ENCODE measurements at regions not wholly inside any gene's neighbourhood (a gene's known extent, or its start where the extent isn't known, plus 50 kb on each side); places are given as distances from the start of the nearest gene placed in this dataset.

DNA sequence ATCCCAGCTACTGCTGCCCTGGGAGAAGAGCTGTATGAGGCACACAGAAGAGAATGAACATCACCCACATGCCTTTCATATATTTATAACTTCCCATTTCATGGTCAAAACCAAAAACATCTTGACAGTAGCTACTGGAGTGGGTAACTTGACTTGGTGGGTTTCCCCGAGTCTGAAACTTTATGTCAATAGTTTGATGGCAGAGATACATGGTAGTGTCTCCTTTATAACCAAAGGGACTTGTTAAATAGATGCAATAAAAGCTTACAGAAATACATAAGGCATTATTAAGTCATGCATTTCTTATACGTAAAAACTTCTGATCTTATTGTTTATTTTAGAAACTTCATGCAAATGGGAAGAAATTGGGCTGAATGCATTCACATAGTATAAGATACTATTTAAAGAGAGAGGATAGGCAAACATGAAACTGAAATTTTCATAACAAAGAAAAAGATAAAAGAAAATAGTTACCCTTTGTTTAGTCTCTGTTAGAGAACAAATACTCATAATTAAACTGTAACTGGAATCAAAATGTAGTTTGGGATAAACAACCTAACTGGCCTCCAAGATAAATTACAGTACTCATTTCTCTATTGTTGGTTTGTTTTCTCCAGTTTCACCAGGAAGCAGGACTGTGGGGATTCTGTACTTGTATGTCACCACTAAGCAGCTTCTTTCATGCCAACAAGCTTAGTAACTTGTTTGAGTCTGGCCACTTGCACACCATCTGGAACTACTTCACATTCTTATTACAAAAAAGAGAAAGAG is 459.3 kb upstream of the MEF2C start:
- TF ChIP-seq, protein P1, sequence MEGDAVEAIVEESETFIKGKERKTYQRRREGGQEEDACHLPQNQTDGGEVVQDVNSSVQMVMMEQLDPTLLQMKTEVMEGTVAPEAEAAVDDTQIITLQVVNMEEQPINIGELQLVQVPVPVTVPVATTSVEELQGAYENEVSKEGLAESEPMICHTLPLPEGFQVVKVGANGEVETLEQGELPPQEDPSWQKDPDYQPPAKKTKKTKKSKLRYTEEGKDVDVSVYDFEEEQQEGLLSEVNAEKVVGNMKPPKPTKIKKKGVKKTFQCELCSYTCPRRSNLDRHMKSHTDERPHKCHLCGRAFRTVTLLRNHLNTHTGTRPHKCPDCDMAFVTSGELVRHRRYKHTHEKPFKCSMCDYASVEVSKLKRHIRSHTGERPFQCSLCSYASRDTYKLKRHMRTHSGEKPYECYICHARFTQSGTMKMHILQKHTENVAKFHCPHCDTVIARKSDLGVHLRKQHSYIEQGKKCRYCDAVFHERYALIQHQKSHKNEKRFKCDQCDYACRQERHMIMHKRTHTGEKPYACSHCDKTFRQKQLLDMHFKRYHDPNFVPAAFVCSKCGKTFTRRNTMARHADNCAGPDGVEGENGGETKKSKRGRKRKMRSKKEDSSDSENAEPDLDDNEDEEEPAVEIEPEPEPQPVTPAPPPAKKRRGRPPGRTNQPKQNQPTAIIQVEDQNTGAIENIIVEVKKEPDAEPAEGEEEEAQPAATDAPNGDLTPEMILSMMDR (IDR thresholded peaks at IDR 0.05; ENCODE audit: insufficient read depth, low read depth, low read length): no peak
- DNase-seq (ENCODE audit: low read depth): peak; percentile 72
- Histone ChIP-seq H3K36me3 (ENCODE audit: control insufficient read depth, insufficient read depth, low read length) (no peaks in the 10 kb centered on the region), H3K4me3 (ENCODE audit: low read depth, low read length) (no peak overlapping the region), H3K27me3 (ENCODE audit: control insufficient read depth, insufficient read depth, low read length) (no peaks in the 10 kb centered on the region)
- ChIA-PET CTCF (interaction anchor here (0.6 kb wide), 1 partner anchor 111 kb away, joined by 3 read pairs; no protein-coding TSS in a partner anchor), POLR2A (interaction anchor here (0.5 kb wide), 1 partner anchor 400 kb away, joined by 4 read pairs; no protein-coding TSS in a partner anchor)

DNA sequence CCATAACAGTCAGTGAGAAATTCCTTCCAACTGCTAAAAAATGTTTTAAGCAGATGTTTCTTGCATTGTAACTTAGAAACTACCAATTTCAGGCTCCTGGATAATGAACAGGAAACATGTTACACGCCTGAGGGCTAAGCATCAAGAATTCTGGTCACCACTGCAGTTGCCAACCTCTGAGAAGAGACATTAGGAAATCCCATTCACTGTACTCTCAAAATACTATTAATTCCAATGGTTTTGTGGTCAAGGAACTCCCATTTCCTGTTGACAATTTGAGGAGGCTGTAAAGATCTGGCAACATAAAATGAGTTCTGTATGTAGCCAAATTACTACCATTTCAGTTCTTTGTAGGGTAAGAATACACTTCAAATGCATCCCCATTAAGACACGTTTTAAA is 456.0 kb upstream of the MEF2C start:
- POLR2A ChIA-PET: no interaction called here
- no peaks in the 10 kb centered on the region for H3K27me3 ChIP-seq (ENCODE audit: control insufficient read depth, insufficient read depth, low read length)
- CTCF ChIA-PET: no interaction called here

GRCh38 chr5:89336111-89336510 is 453.1 kb upstream of the MEF2C start:
- no peak overlapping the region for H3K4me3 ChIP-seq (ENCODE audit: low read depth, low read length)
- no peaks in the 10 kb centered on the region for H3K27me3 ChIP-seq (ENCODE audit: control insufficient read depth, insufficient read depth, low read length)
- no peaks in the 10 kb centered on the region for H3K36me3 ChIP-seq (ENCODE audit: control insufficient read depth, insufficient read depth, low read length)
- CTCF ChIA-PET: interaction anchor here (0.6 kb wide), 1 partner anchor 606 kb away, joined by 3 read pairs; no protein-coding TSS in a partner anchor
- DNase-seq (ENCODE audit: low read depth): no peak
- POLR2A ChIA-PET: no interaction called here
- TF ChIP-seq, protein P1 (IDR thresholded peaks at IDR 0.05; ENCODE audit: insufficient read depth, low read depth, low read length): no peak

More for the DNA sequence above, 456.0 kb upstream of the MEF2C start:
- peak; percentile 87 for DNase-seq (ENCODE audit: low read depth)
- Histone ChIP-seq H3K4me3 (ENCODE audit: low read depth, low read length) (no peak overlapping the region), H3K36me3 (ENCODE audit: control insufficient read depth, insufficient read depth, low read length) (no peaks in the 10 kb centered on the region)
- TF ChIP-seq, protein P1 (IDR thresholded peaks at IDR 0.05; ENCODE audit: insufficient read depth, low read depth, low read length): no peak

DNA sequence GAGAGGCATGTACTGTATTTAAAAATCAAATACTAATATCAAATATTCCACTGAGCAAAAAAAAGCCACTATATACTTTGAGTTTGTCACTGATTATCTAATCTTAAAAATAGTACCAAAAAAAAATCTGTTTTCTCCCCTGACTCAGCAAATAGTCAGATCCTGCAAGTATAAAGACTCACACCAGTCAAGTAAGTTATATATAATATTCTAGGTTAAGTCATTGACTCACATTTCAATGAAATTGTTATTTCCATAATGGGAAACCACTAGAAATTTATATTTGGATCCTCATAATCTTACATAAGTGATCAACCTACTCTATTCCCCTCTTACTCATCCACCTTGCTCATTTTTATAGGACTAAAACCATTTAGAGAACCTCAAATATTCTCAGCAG is 447.2 kb upstream of the MEF2C start:
- Histone ChIP-seq H3K36me3 (ENCODE audit: control insufficient read depth, insufficient read depth, low read length) (no peaks in the 10 kb centered on the region), H3K27me3 (ENCODE audit: control insufficient read depth, insufficient read depth, low read length) (no peaks in the 10 kb centered on the region), H3K4me3 (ENCODE audit: low read depth, low read length) (no peak overlapping the region)
- no peak for DNase-seq (ENCODE audit: low read depth)
- ChIA-PET POLR2A (no interaction called here), CTCF (no interaction called here)
- TF ChIP-seq, protein P1 (IDR thresholded peaks at IDR 0.05; ENCODE audit: insufficient read depth, low read depth, low read length): no peak

GRCh38 chr5:89327608-89328007 is 444.6 kb upstream of the MEF2C start:
- no peak for DNase-seq (ENCODE audit: low read depth)
- TF ChIP-seq, protein P1 (IDR thresholded peaks at IDR 0.05; ENCODE audit: insufficient read depth, low read depth, low read length): no peak
- Histone ChIP-seq H3K36me3 (ENCODE audit: control insufficient read depth, insufficient read depth, low read length) (no peaks in the 10 kb centered on the region), H3K27me3 (ENCODE audit: control insufficient read depth, insufficient read depth, low read length) (no peaks in the 10 kb centered on the region), H3K4me3 (ENCODE audit: low read depth, low read length) (no peak overlapping the region)
- ChIA-PET POLR2A (no interaction called here), CTCF (no interaction called here)

Data from BJ (cell line).